ENCODE measurements at regions not wholly inside any gene's neighbourhood (a gene's known extent, or its start where the extent isn't known, plus 50 kb on each side); places are given as distances from the start of the nearest gene placed in this dataset.

- TF ChIP-seq CTCF (IDR thresholded peaks at IDR 0.05) (no peak), POLR2A (IDR thresholded peaks at IDR 0.05) (no peak)
Measured at GRCh38 chr20:7428946-7429345, 511.3 kb downstream of the HAO1 start.

Data from Peyer's patch (tissue), 4 donors.